ENCODE measurements at regions not wholly inside any gene's neighbourhood (a gene's known extent, or its start where the extent isn't known, plus 50 kb on each side); places are given as distances from the start of the nearest gene placed in this dataset.

DNA sequence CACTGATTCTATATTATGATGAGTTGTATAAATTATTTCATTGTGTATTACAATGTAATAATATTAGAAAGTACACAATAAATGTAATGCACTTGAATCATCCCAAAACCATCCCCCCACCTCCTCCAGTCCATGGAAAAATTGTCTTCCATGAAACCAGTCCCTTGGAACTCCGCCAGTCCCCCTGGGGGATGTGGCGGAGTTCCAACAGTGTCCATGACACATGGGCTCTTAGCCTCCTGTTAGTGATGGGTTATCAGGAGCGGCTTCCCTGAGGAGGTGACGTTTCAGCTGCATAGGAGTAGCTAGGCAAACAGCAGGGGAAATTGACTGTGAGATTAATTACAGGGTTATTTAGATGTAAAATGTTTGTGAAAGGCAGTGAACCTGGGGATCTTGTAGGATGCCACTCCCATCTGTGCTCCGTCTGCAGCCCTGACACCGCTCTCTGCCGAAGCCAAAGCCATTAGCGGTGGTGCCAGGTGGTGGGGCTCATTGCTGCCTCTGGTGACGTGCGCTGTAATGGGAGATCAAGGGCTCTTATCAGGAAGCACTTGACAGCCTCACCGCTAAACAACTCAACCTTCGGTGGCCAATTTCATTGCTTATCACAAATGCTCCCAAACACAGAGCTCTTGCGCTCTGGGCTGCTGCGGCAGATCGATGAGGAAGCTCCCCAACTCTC lies 81.6 kb upstream of the MC3R start:
- TF ChIP-seq CTCF (optimal IDR thresholded peaks at IDR 0.05 in 1 of 3, IDR thresholded peaks at IDR 0.05 in 1 of 3, conservative IDR thresholded peaks at IDR 0.05 in 1 of 3; ENCODE audit: extremely low read depth in 1 of 3, insufficient read depth in 2 of 3, low read length in 3 of 3) (no peak), EZH2 (IDR thresholded peaks at IDR 0.05; ENCODE audit: low read length) (no peak)
